Common myeloid progenitor, CD34-positive (primary cell): ENCODE measurements at regions not wholly inside any gene's neighbourhood (a gene's known extent, or its start where the extent isn't known, plus 50 kb on each side); places are given as distances from the start of the nearest gene placed in this dataset.

ENCODE experiments used
- CTCF ChIA-PET: fragments of 350-600 bp; sonication (Branson Sonifier 250); formaldehyde crosslinking; loops from one replicate; lab custom pipeline; 2021; ENCODE audit warnings: antibody characterized with exemption; lab: Charles Lee
- POLR2A ChIA-PET: fragments of 350-600 bp; sonication (Branson Sonifier 250); formaldehyde crosslinking; loops from one replicate; lab custom pipeline; 2021; ENCODE audit warnings: antibody characterized with exemption; lab: Charles Lee
- DNase-seq, 3 donors: peaks; one replicate each; pipeline versions ENCODE4 v3.0.0 to v3.0.0-alpha.2; 2013
- H3K27ac ChIP-seq, 2 experiments: 1 replicate in 1 of 2; 2 replicates in 1 of 2; pipeline ENCODE4 v1.7.0; 2013; ENCODE audit warnings: inconsistent platforms in 2 of 2, low read length in 2 of 2, mild to moderate bottlenecking in 2 of 2, low read depth in 1 of 2, moderate library complexity in 1 of 2; ENCODE audit not compliant: severe bottlenecking in 2 of 2, insufficient read depth in 1 of 2, poor library complexity in 1 of 2
- H3K27me3 ChIP-seq, 5 experiments: replicated peaks in 2 of 5; 1 replicate in 3 of 5; 2 replicates in 2 of 5; pipeline versions ENCODE4 v1.6.1 to v1.7.0; 2013; ENCODE audit warnings: low read length in 4 of 5, mild to moderate bottlenecking in 2 of 5, moderate library complexity in 2 of 5, inconsistent platforms in 1 of 5; ENCODE audit not compliant: insufficient read depth in 5 of 5, control insufficient read depth in 4 of 5
- H3K36me3 ChIP-seq, 4 experiments: 1 replicate in 2 of 4; 2 replicates in 2 of 4; pipeline versions ENCODE4 v1.6.1 to v1.7.0; 2013; ENCODE audit warnings: low read length in 3 of 4, control low read depth in 1 of 4, mild to moderate bottlenecking in 1 of 4; ENCODE audit not compliant: control insufficient read depth in 4 of 4, insufficient read depth in 4 of 4
- H3K4me1 ChIP-seq, 4 experiments: 1 replicate in 3 of 4; 2 replicates in 1 of 4; pipeline versions ENCODE4 v1.6.1 to v1.7.1; 2013; ENCODE audit warnings: low read length in 3 of 4, mild to moderate bottlenecking in 3 of 4, control low read depth in 1 of 4, inconsistent platforms in 1 of 4, moderate library complexity in 1 of 4; ENCODE audit not compliant: control insufficient read depth in 4 of 4, insufficient read depth in 4 of 4; ENCODE audit errors: control extremely low read depth in 1 of 4
- H3K4me3 ChIP-seq, 7 experiments: 1 replicate in 4 of 7; 2 replicates in 3 of 7; pipeline versions ENCODE4 v1.5.1 to v1.7.0; 2013; ENCODE audit warnings: mild to moderate bottlenecking in 7 of 7, low read length in 6 of 7, moderate library complexity in 6 of 7, inconsistent platforms in 2 of 7, low read depth in 2 of 7, control low read depth in 1 of 7; ENCODE audit not compliant: insufficient read depth in 4 of 7, control insufficient read depth in 1 of 7; ENCODE audit errors: extremely low read depth in 1 of 7
- H3K9me3 ChIP-seq, 5 experiments: 1 replicate in 4 of 5; 2 replicates in 1 of 5; pipeline versions ENCODE4 v1.6.1 to v1.7.1; 2013; ENCODE audit warnings: low read length in 4 of 5, mild to moderate bottlenecking in 2 of 5, inconsistent platforms in 1 of 5, low read depth in 1 of 5, moderate library complexity in 1 of 5; ENCODE audit not compliant: control insufficient read depth in 4 of 5, insufficient read depth in 2 of 5; ENCODE audit errors: control extremely low read depth in 1 of 5
- WGBS: methylation state at CpG from one replicate; pipeline ENCODE4 v1.1.5; 2013; ENCODE audit not compliant: insufficient coverage; 5-methylcytosine and 5-hydroxymethylcytosine counted together

DNA sequence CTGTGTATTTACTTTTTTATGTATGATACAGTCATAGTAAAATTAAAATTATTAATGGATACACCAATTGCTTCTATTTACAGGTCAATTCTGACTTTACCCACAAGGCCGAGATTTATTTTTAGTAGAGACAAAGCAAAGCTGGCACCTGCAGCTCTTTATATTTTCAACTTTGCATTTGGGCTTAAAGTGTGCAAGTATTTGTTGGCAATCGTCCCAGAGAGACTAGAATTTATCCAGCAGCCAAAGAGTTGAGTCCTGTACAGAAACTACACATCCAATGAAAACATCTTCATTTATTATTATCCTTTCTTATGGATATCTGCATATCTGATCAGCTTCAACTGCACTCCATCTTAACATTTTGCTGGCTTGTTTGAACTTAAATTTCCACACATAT, 485.6 kb downstream of the SOX11 start:
- peaks cover 0 to 10% (median 0%) of the 10 kb centered on the region in 5 experiments for H3K9me3 ChIP-seq
- peaks cover 0 to 4% (median 0%) of the 10 kb centered on the region in 4 experiments for H3K4me1 ChIP-seq
- H3K4me3 ChIP-seq: no peak overlapping the region
- CTCF ChIA-PET: no interaction called here
- POLR2A ChIA-PET: no interaction called here
- no peak for DNase-seq
- no peak overlapping the region for H3K27ac ChIP-seq
- no peaks in the 10 kb centered on the region for H3K36me3 ChIP-seq
- no CpG with 5 or more reads among the region's 2 CpGs for WGBS
- no peaks in the 10 kb centered on the region for H3K27me3 ChIP-seq

DNA sequence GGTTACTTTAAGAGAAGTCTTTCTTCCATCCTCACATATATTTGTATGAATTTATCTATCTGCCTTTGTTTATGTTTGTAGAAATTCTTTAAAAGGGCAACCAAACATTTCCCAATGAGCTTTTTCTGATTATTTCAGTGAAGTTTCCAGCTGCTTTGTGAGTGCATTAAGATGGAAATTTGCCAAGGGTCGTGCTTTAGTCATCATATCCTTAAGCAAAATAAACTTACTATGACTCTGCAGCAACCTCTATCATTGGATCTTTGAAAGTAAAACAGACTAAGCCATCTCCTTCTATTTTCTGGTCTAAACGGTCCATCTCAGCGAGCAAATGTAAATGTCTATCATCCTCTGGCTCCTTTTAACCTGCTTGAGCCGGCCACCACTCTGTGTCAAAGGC, 489.3 kb downstream of the SOX11 start:
- POLR2A ChIA-PET: interaction anchor here (0.9 kb wide), 1 partner anchor 13 kb away, joined by 3 read pairs; no protein-coding TSS in a partner anchor
- 66% methylated on average over 3 of the region's 4 CpGs for WGBS
- no peaks in the 10 kb centered on the region for H3K36me3 ChIP-seq
- no peaks in the 10 kb centered on the region for H3K9me3 ChIP-seq
- peak; percentile 21 to 72 (median 66) for DNase-seq
- H3K4me3 ChIP-seq: no peak overlapping the region
- CTCF ChIA-PET: interaction anchor here (1.0 kb wide), 1 partner anchor 13 kb away, joined by 3 read pairs; no protein-coding TSS in a partner anchor
- H3K27ac ChIP-seq: no peak overlapping the region
- H3K27me3 ChIP-seq: no peaks in the 10 kb centered on the region
- H3K4me1 ChIP-seq: peaks cover 0 to 15% (median 5%) of the 10 kb centered on the region in 4 experiments

DNA sequence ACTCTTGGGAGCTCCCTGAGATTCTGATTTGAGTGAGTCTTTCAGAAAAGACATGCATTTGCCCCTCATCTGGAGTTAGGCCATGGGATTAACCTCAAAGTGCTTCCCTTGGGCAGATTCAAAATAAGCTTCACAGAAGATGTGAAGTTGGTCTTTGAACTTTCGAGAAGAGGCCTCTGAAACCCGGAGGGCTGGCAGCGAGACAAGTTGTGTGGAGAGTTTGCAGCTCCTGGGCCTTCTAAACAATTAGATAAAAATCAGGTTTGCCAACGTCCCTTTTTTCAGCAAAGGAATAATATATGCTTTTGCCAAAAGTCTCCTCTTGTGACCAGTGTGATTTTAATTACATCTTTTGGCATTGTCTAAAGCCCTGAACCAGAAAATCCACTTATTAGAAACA, 489.7 kb downstream of the SOX11 start:
- CTCF ChIA-PET: interaction anchor here (1.0 kb wide), 1 partner anchor 14 kb away, joined by 3 read pairs; no protein-coding TSS in a partner anchor
- 20% methylated on average over 2 of the region's 4 CpGs for WGBS

DNA sequence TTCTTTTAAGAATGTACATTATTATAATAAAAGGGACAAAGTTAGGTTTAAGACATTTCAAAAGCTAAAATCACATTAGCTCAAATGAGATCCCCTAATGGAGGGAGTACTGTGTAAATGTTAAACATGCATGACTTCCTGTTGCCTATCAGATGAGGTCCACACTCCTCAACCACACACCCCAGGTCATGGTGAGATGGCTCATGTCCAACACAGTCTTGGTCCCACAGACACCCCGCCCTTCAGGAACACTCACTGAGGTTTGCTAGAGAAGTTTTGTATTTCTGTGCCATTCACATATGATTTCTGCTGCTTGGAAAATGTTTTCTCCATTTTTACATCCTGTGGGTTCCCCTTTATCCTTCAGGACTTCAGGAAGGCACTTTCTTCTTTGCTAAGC, 491.0 kb downstream of the SOX11 start:
- ChIA-PET CTCF (no interaction called here), POLR2A (no interaction called here)
- Histone ChIP-seq H3K4me1 (peaks cover 0 to 15% (median 5%) of the 10 kb centered on the region in 4 experiments), H3K27me3 (no peaks in the 10 kb centered on the region), H3K27ac (no peak overlapping the region), H3K9me3 (no peaks in the 10 kb centered on the region), H3K36me3 (no peaks in the 10 kb centered on the region), H3K4me3 (no peak overlapping the region)
- WGBS: 0% methylated on average over 1 of the region's 1 CpG
- peak; percentile 67 to 90 (median 86) for DNase-seq

More for the DNA sequence above, 489.7 kb downstream of the SOX11 start:
- Histone ChIP-seq H3K27ac (no peak overlapping the region), H3K36me3 (no peaks in the 10 kb centered on the region), H3K9me3 (no peaks in the 10 kb centered on the region), H3K4me1 (peaks cover 0 to 15% (median 5%) of the 10 kb centered on the region in 4 experiments), H3K27me3 (no peaks in the 10 kb centered on the region), H3K4me3 (no peak overlapping the region)
- no peak for DNase-seq
- POLR2A ChIA-PET: interaction anchor here (0.9 kb wide), 1 partner anchor 13 kb away, joined by 3 read pairs; no protein-coding TSS in a partner anchor

DNA sequence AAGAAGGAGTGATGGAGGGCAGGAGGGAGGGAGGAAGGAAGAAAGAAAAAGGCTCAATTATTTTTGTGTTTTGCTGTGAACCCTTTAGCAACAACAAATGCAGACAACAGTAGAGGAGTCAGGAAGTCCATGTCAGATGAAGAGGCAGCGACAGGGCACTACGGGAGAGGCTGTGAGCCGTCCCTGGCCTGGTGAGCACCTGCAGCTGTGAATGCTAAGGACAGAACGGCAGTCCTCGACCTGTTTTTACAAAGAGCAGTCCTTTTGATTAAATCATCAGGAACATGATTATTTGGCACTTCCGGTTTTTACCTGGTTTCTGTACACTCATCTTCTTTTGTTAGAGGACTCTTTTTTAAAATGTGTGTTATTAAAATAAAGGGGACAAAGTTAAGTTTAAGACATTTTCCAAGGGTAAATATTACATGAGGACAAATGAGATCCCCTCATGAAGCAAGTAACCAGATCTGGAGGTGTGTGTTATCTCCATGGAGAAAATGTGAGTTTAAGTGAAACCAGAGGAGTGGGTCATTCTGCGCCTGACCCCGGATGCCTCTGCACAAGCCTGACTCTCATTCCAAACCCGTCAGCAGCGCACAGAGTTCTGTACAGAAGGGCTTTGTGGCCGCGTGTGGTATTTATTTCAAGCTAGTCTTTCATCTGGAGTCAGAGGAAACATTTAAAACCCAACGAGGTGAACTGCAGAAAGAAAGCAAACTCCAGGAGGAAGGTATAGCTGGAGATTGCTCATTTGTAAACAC, 492.5 kb downstream of the SOX11 start:
- H3K27me3 ChIP-seq: no peaks in the 10 kb centered on the region
- DNase-seq: no peak
- peaks cover 0 to 15% (median 5%) of the 10 kb centered on the region in 4 experiments for H3K4me1 ChIP-seq
- POLR2A ChIA-PET: no interaction called here
- H3K27ac ChIP-seq: no peak overlapping the region
- no peak overlapping the region for H3K4me3 ChIP-seq
- H3K36me3 ChIP-seq: no peaks in the 10 kb centered on the region
- WGBS: 87% methylated on average over 13 of the region's 13 CpGs
- CTCF ChIA-PET: no interaction called here
- H3K9me3 ChIP-seq: no peaks in the 10 kb centered on the region

DNA sequence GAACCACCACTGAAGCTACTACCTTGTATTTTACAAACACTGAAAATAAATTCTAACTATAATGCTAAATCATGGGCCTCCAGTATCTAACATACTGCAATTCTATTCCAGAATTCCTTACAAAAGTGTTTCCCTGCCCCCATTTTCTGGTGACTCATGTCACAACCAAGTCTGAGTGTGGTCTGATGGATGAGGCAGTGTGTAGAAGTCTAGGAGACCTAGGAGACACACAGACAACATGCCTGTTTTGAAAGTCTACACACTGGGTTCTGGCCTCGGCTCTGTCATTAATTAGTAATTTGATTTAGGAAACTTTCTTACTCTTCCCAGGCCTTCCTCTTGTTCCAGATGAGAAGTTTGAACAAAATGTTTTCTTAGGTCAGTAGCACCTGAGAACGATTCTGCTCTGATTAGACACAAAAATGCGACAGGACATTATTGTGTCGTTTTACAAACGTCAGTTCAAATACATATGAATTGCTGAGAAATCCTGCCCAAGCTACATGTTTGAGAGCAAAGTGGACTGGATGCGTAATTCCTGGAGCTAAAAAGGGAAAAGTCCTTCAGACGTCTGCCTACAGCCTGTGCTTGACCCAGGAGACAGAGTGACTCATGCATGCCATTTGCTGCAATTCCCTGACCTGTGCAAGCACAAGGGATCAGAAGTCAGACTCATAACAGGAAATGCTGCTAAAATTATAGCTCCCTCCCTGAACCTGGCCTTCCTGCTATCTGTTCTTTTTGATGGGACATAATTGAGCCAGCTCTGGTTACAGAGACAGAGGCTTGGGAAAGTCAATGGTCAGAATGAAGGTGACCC, 494.4 kb downstream of the SOX11 start:
- Histone ChIP-seq H3K27ac (no peak overlapping the region), H3K9me3 (no peaks in the 10 kb centered on the region), H3K4me3 (no peak overlapping the region), H3K4me1 (peaks cover 0 to 15% (median 5%) of the 10 kb centered on the region in 4 experiments), H3K36me3 (no peaks in the 10 kb centered on the region), H3K27me3 (no peaks in the 10 kb centered on the region)
- CTCF ChIA-PET: no interaction called here
- no peak for DNase-seq
- POLR2A ChIA-PET: no interaction called here
- 100% methylated on average over 7 of the region's 7 CpGs for WGBS
